HepG2 (cell line): ENCODE measurements at regions not wholly inside any gene's neighbourhood (a gene's known extent, or its start where the extent isn't known, plus 50 kb on each side); places are given as distances from the start of the nearest gene placed in this dataset.

Experiments used
- ATAC-seq: fragments of 200-7000 bp; cut with Tn5 transposase; 3 replicates; pipeline ENCODE4 v1.9.1; 2020; ENCODE audit warnings: mild to moderate bottlenecking, moderate library complexity
- BruUV-seq: library from RNA; stranded (reverse); fragments of 400-500 nt; replicated peaks from 2 replicates; lab custom pipeline; 2021; lab: Mats Ljungman, UMichigan
- CTCF ChIA-PET: fragments of 300-600 bp; formaldehyde crosslinking; extraction: SDS; loops from one replicate; lab custom pipeline; 2021; ENCODE audit warnings: low total read pairs, inconsistent platforms, low intra/inter-chr PET ratio; lab: Yijun Ruan, JAX
- POLR2A ChIA-PET: fragments of 350-600 bp; sonication (Branson Sonifier 250); formaldehyde crosslinking; loops from one replicate; lab custom pipeline; 2020; ENCODE audit warnings: antibody characterized with exemption, inconsistent platforms; lab: Yijun Ruan, JAX
- DNase-seq: peaks from one replicate; pipeline ENCODE4 v3.0.0-alpha.2; 2015; ENCODE audit warnings: low spot score
- FAIRE-seq: peaks from 3 replicates; lab custom pipeline; 2011; peaks lifted over from hg19 to GRCh38; lab: Jason Lieb, UNC
- H2AFZ ChIP-seq: one replicate; pipeline ENCODE4 v1.6.1; 2011; ENCODE audit warnings: low read length, inconsistent platforms
- H3K27ac ChIP-seq: fragments of 300-600 bp; 3 replicates; pipeline ENCODE4 v1.8.0; 2011; ENCODE audit warnings: mixed run types, mild to moderate bottlenecking, mixed read lengths, low read length, inconsistent platforms; ENCODE audit not compliant: insufficient read depth; ENCODE audit errors: extremely low read length
- H3K27me3 ChIP-seq, 2 experiments: fragments of 200-600 bp in 1 of 2; 2 replicates in 1 of 2; 3 replicates in 1 of 2; pipeline versions ENCODE4 v1.6.0 to v1.8.0; 2011; ENCODE audit warnings: low read length in 2 of 2, mild to moderate bottlenecking in 2 of 2, moderate library complexity in 2 of 2, inconsistent platforms in 1 of 2; ENCODE audit not compliant: insufficient read depth in 2 of 2, control insufficient read depth in 1 of 2
- H3K36me3 ChIP-seq, 2 experiments: fragments of 200-600 bp in 1 of 2; replicated peaks in 1 of 2; 2 replicates in 1 of 2; 3 replicates in 1 of 2; pipeline versions ENCODE4 v1.5.1 to v1.8.0; 2011; ENCODE audit warnings: low read length in 2 of 2, inconsistent platforms in 1 of 2; ENCODE audit not compliant: insufficient read depth in 2 of 2, control insufficient read depth in 1 of 2
- H3K4me1 ChIP-seq: 2 replicates; pipeline ENCODE4 v1.5.1; 2012; ENCODE audit warnings: low read length, inconsistent platforms; ENCODE audit not compliant: insufficient read depth
- H3K4me2 ChIP-seq: 2 replicates; pipeline ENCODE4 v1.6.0; 2011; ENCODE audit warnings: low read depth, low read length, inconsistent platforms
- H3K4me3 ChIP-seq, 3 experiments: fragments of 200-600 bp in 1 of 3; sonication (generic), shearing (Covaris generic) in 1 of 3; replicated peaks in 1 of 3; 2 replicates each; pipeline ENCODE4 v1.5.1; 2011 to 2016; ENCODE audit warnings: low read length in 3 of 3, inconsistent platforms in 2 of 3, low read depth in 2 of 3, mild to moderate bottlenecking in 2 of 3, control low read depth in 1 of 3, mixed read lengths in 1 of 3; ENCODE audit not compliant: insufficient read depth in 1 of 3
- H3K79me2 ChIP-seq: one replicate; pipeline ENCODE4 v1.6.1; 2011; ENCODE audit warnings: low read length, inconsistent platforms; ENCODE audit not compliant: insufficient read depth
- H3K9ac ChIP-seq: 2 replicates; pipeline ENCODE4 v1.6.0; 2011; ENCODE audit warnings: mild to moderate bottlenecking, low read depth, low read length, inconsistent platforms; ENCODE audit not compliant: insufficient read depth
- H3K9me3 ChIP-seq: 2 replicates; pipeline ENCODE4 v1.5.1; 2012; ENCODE audit warnings: mild to moderate bottlenecking, low read length
- H4K20me1 ChIP-seq: 2 replicates; pipeline ENCODE4 v1.6.0; 2011; ENCODE audit warnings: inconsistent platforms, mild to moderate bottlenecking, low read length, moderate library complexity; ENCODE audit not compliant: insufficient read depth
- GLI4 ChIP-seq: sonication (generic); formaldehyde crosslinking; IDR thresholded peaks from 2 replicates; pipeline ENCODE4 v1.5.1; 2020; ENCODE audit warnings: missing genetic modification reagents, mild to moderate bottlenecking, moderate library complexity, borderline replicate concordance
- MEF2D ChIP-seq: sonication (generic); formaldehyde crosslinking; IDR thresholded peaks from 2 replicates; pipeline ENCODE4 v1.5.1; 2020; ENCODE audit warnings: mild to moderate bottlenecking, missing genetic modification reagents
- RBM22 ChIP-seq: fragments of 200-400 bp; formaldehyde crosslinking; optimal IDR thresholded peaks from 2 replicates; pipeline ENCODE3; 2017; ENCODE audit warnings: mild to moderate bottlenecking, low read length, moderate library complexity
- SAFB2 ChIP-seq: sonication (generic); formaldehyde crosslinking; IDR thresholded peaks from 2 replicates; pipeline ENCODE4 v1.5.1; 2020; ENCODE audit warnings: missing genetic modification reagents, low read depth, mild to moderate bottlenecking, borderline replicate concordance
- THAP8 ChIP-seq: sonication (generic); formaldehyde crosslinking; IDR thresholded peaks from 2 replicates; pipeline ENCODE4 v1.5.1; 2020; ENCODE audit warnings: missing genetic modification reagents, mild to moderate bottlenecking, borderline replicate concordance
- TIGD3 ChIP-seq: sonication (generic); formaldehyde crosslinking; IDR thresholded peaks from 2 replicates; pipeline ENCODE4 v1.5.1; 2020; ENCODE audit warnings: mild to moderate bottlenecking, missing genetic modification reagents, borderline replicate concordance
- ZNF569 ChIP-seq: sonication (generic); formaldehyde crosslinking; IDR thresholded peaks from 2 replicates; pipeline ENCODE4 v1.5.0; 2020; ENCODE audit warnings: mild to moderate bottlenecking, missing genetic modification reagents, moderate library complexity, borderline replicate concordance
- ZNF646 ChIP-seq: sonication (generic); formaldehyde crosslinking; IDR thresholded peaks from 2 replicates; pipeline ENCODE4 v1.9.0; 2021; ENCODE audit warnings: mild to moderate bottlenecking, missing genetic modification reagents
- WGBS: methylation state at CpG from one replicate; pipeline ENCODE4 v1.1.6; 2017; ENCODE audit warnings: low lambda C conversion rate; 5-methylcytosine and 5-hydroxymethylcytosine counted together
- in situ Hi-C: cut with HindIII; loops from 2 replicates; pipeline ENCODE4 v1.10.0; 2017; ENCODE audit warnings: low pct_unique_long_range_greater_than_20kb; ENCODE audit not compliant: extremely low pct_ligation_motif_present
- intact Hi-C: fragments of 100-400 bp; cut with micrococcal nuclease; formaldehyde crosslinking; loops from one replicate; pipeline ENCODE4 v1.10.0; 2022; ENCODE audit not compliant: unreplicated experiment
- TF ChIP-seq, protein P1 (sequence below): sonication (generic); formaldehyde crosslinking; IDR thresholded peaks from 2 replicates; pipeline ENCODE4 v1.4.0; 2020; ENCODE audit warnings: low read depth, mild to moderate bottlenecking, missing genetic modification reagents
- TF ChIP-seq, protein P2 (sequence below): sonication (generic); formaldehyde crosslinking; conservative IDR thresholded peaks from 2 replicates; pipeline ENCODE4 v1.8.0; 2022; ENCODE audit warnings: low read depth, missing genetic modification reagents

DNA sequence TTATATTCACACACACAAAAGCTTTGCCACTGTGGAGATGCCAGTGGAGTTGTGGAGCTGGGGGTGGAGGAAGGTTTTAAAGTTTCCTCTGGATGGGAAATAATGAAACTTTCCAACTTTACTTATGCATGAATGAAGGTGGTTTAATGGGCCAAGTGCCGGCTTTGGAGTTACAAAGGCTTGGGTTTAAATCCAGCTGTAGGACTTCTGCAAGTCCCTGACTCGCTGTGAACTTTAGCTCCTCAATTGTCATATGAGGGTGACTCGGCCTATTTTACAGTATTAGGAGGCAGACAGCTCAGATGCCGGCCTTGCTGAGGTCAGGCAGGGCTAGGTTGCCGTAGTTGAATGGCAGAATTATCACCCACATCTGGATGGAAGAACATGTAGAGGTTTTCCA lies 415.8 kb upstream of the TRIB2 start (continued):
- no peak for TF ChIP-seq ZNF646 (CRISPR knock-in tag)
- no peak for TF ChIP-seq RBM22
- no peak for TF ChIP-seq MEF2D
- TF ChIP-seq GLI4 (CRISPR knock-in tag): no peak

- Histone ChIP-seq H4K20me1 (no peaks in the 10 kb centered on the region), H3K4me2 (no peak overlapping the region), H3K27me3 (no peaks in the 10 kb centered on the region), H3K27ac (no peak overlapping the region), H3K36me3 (no peaks in the 10 kb centered on the region), H3K9ac (no peak overlapping the region), H3K4me1 (no peaks in the 10 kb centered on the region), H3K4me3 (no peak overlapping the region), H2AFZ (no peak overlapping the region), H3K9me3 (no peaks in the 10 kb centered on the region), H3K79me2 (no peaks in the 10 kb centered on the region)
- in situ Hi-C loops: no loop called here
- POLR2A ChIA-PET: no interaction called here
- intact Hi-C loops: no loop called here
- WGBS: 84% methylated on average over 3 of the region's 3 CpGs
- DNase-seq: no peak
- BruUV-seq: no TSS peak
- no peak for FAIRE-seq
- CTCF ChIA-PET: no interaction called here
- no peak for ATAC-seq
- TF ChIP-seq, protein P1, sequence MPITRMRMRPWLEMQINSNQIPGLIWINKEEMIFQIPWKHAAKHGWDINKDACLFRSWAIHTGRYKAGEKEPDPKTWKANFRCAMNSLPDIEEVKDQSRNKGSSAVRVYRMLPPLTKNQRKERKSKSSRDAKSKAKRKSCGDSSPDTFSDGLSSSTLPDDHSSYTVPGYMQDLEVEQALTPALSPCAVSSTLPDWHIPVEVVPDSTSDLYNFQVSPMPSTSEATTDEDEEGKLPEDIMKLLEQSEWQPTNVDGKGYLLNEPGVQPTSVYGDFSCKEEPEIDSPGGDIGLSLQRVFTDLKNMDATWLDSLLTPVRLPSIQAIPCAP (CRISPR knock-in tag): no peak
- TF ChIP-seq THAP8 (CRISPR knock-in tag) (no peak), ZNF569 (CRISPR knock-in tag) (no peak), SAFB2 (no peak), TIGD3 (CRISPR knock-in tag) (no peak)
- TF ChIP-seq, protein P2, sequence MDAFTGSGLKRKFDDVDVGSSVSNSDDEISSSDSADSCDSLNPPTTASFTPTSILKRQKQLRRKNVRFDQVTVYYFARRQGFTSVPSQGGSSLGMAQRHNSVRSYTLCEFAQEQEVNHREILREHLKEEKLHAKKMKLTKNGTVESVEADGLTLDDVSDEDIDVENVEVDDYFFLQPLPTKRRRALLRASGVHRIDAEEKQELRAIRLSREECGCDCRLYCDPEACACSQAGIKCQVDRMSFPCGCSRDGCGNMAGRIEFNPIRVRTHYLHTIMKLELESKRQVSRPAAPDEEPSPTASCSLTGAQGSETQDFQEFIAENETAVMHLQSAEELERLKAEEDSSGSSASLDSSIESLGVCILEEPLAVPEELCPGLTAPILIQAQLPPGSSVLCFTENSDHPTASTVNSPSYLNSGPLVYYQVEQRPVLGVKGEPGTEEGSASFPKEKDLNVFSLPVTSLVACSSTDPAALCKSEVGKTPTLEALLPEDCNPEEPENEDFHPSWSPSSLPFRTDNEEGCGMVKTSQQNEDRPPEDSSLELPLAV (CRISPR knock-in tag): no peak
These were observed 414.6 kb upstream of the TRIB2 start for GRCh38 chr2:12302140-12302539.
